OCI-M2 (cell line): ENCODE measurements at regions not wholly inside any gene's neighbourhood (a gene's known extent, or its start where the extent isn't known, plus 50 kb on each side); places are given as distances from the start of the nearest gene placed in this dataset.
"Not testable (repeated sequence)": the region's sequence is repeated elsewhere in the genome, so short reads cannot be mapped to it uniquely, and the experiment has no call there.

Source experiments
- DNase-seq: peaks from one replicate; lab custom pipeline; 2025; ENCODE audit not compliant: unreplicated experiment; lab: John Stamatoyannopoulos, UW

GRCh38 chr2:193476171-193476800 lies 1281.6 kb upstream of the TMEFF2 start:
- no peak for DNase-seq

GRCh38 chr2:193475038-193475437 lies 1280.3 kb upstream of the TMEFF2 start:
- DNase-seq, result no peak

- DNase-seq, result no peak
Measured at GRCh38 chr2:193469251-193469650, 1274.5 kb upstream of the TMEFF2 start.

- DNase-seq, result no peak
Measured at GRCh38 chr2:193467276-193467987, 1272.7 kb upstream of the TMEFF2 start.

GRCh38 chr2:193463011-193463410 lies 1268.3 kb upstream of the TMEFF2 start:
- no peak for DNase-seq

- no peak for DNase-seq
Measured at GRCh38 chr2:193462411-193462810, 1267.7 kb upstream of the TMEFF2 start.

- no peak for DNase-seq
Measured at GRCh38 chr2:193461431-193461934, 1266.8 kb upstream of the TMEFF2 start.

- no peak for DNase-seq
Measured at GRCh38 chr2:193446967-193447366, 1252.2 kb upstream of the TMEFF2 start.

- DNase-seq, result no peak
Measured at GRCh38 chr2:193442293-193442692, 1247.6 kb upstream of the TMEFF2 start.

GRCh38 chr2:193428336-193428818 lies 1233.6 kb upstream of the TMEFF2 start:
- DNase-seq, result no peak

GRCh38 chr2:193412368-193412767 lies 1217.6 kb upstream of the TMEFF2 start:
- DNase-seq, result not testable (repeated sequence)

GRCh38 chr2:193409951-193410350 lies 1215.2 kb upstream of the TMEFF2 start:
- DNase-seq, result no peak

- no peak for DNase-seq
Measured at GRCh38 chr2:193382583-193382982, 1187.8 kb upstream of the TMEFF2 start.

- no peak for DNase-seq
Measured at GRCh38 chr2:193377789-193378188, 1183.1 kb upstream of the TMEFF2 start.

GRCh38 chr2:193373120-193373519 lies 1178.4 kb upstream of the TMEFF2 start:
- DNase-seq, result no peak

GRCh38 chr2:193371200-193371599 lies 1176.5 kb upstream of the TMEFF2 start:
- DNase-seq, result no peak

- DNase-seq, result no peak
Measured at GRCh38 chr2:193368615-193369014, 1173.9 kb upstream of the TMEFF2 start.

- no peak for DNase-seq
Measured at GRCh38 chr2:193357508-193357907, 1162.8 kb upstream of the TMEFF2 start.

- not testable (repeated sequence) for DNase-seq
Measured at GRCh38 chr2:193352665-193353242, 1158.0 kb upstream of the TMEFF2 start.

- no peak for DNase-seq
Measured at GRCh38 chr2:193350509-193350908, 1155.8 kb upstream of the TMEFF2 start.

- no peak for DNase-seq
Measured at GRCh38 chr2:193349642-193350041, 1154.9 kb upstream of the TMEFF2 start.

- no peak for DNase-seq
Measured at GRCh38 chr2:193348055-193348454, 1153.3 kb upstream of the TMEFF2 start.
